ENCODE measurements at regions not wholly inside any gene's neighbourhood (a gene's known extent, or its start where the extent isn't known, plus 50 kb on each side); places are given as distances from the start of the nearest gene placed in this dataset.

- TF ChIP-seq TAF1 (IDR thresholded peaks at IDR 0.05; ENCODE audit: low read depth) (no peak), CEBPB (IDR thresholded peaks at IDR 0.05) (no peak), EP300 (IDR thresholded peaks at IDR 0.05; ENCODE audit: borderline replicate concordance) (no peak), FOXM1 (IDR thresholded peaks at IDR 0.05; ENCODE audit: borderline replicate concordance, low read depth) (no peak), RAD21 (IDR thresholded peaks at IDR 0.05; ENCODE audit: low read depth) (no peak), YY1 (IDR thresholded peaks at IDR 0.05; ENCODE audit: low read depth) (no peak)
- TF ChIP-seq, protein P1, sequence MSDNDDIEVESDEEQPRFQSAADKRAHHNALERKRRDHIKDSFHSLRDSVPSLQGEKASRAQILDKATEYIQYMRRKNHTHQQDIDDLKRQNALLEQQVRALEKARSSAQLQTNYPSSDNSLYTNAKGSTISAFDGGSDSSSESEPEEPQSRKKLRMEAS (IDR thresholded peaks at IDR 0.05), result no peak
- TF ChIP-seq, protein P2, sequence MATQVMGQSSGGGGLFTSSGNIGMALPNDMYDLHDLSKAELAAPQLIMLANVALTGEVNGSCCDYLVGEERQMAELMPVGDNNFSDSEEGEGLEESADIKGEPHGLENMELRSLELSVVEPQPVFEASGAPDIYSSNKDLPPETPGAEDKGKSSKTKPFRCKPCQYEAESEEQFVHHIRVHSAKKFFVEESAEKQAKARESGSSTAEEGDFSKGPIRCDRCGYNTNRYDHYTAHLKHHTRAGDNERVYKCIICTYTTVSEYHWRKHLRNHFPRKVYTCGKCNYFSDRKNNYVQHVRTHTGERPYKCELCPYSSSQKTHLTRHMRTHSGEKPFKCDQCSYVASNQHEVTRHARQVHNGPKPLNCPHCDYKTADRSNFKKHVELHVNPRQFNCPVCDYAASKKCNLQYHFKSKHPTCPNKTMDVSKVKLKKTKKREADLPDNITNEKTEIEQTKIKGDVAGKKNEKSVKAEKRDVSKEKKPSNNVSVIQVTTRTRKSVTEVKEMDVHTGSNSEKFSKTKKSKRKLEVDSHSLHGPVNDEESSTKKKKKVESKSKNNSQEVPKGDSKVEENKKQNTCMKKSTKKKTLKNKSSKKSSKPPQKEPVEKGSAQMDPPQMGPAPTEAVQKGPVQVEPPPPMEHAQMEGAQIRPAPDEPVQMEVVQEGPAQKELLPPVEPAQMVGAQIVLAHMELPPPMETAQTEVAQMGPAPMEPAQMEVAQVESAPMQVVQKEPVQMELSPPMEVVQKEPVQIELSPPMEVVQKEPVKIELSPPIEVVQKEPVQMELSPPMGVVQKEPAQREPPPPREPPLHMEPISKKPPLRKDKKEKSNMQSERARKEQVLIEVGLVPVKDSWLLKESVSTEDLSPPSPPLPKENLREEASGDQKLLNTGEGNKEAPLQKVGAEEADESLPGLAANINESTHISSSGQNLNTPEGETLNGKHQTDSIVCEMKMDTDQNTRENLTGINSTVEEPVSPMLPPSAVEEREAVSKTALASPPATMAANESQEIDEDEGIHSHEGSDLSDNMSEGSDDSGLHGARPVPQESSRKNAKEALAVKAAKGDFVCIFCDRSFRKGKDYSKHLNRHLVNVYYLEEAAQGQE (IDR thresholded peaks at IDR 0.05; ENCODE audit: low read depth), result no peak
These were observed 660.5 kb upstream of the SPANXN1 start for GRCh38 chrX:144586756-144587155.

All from Ishikawa (cell line).